Stimulated activated naive B cell treated with anti-CD40 and anti-IgM and Interleukin-4, amounts not matched to agents 10 μg/mL and 1 μg/mL and 100 μg/mL, for 72 hours (primary cell): ENCODE measurements at regions not wholly inside any gene's neighbourhood (a gene's known extent, or its start where the extent isn't known, plus 50 kb on each side); places are given as distances from the start of the nearest gene placed in this dataset.
"Not testable (repeated sequence)": the region's sequence is repeated elsewhere in the genome, so short reads cannot be mapped to it uniquely, and the experiment has no call there.

Experiments
- ATAC-seq, 2 donors: fragments of 150-1000 bp; cut with Tn5 transposase; replicated peaks; 2 replicates each; pipeline ENCODE4 v1.10.0; 2021; ENCODE audit warnings: moderate library complexity in 1 of 2
- DNase-seq: peaks from one replicate; pipeline ENCODE4 v3.0.0; 2021
- H3K27ac Mint-ChIP-seq: one replicate; pipeline ENCODE4 v1.8.0; 2022; ENCODE audit warnings: mild to moderate bottlenecking, mixed read lengths
- H3K27me3 Mint-ChIP-seq, 2 donors: one replicate each; pipeline ENCODE4 v1.8.0; 2022; ENCODE audit warnings: mixed read lengths in 2 of 2
- H3K36me3 Mint-ChIP-seq, 2 donors: one replicate each; pipeline ENCODE4 v1.8.0; 2022; ENCODE audit warnings: mixed read lengths in 2 of 2, mild to moderate bottlenecking in 1 of 2
- H3K4me1 Mint-ChIP-seq, 2 donors: one replicate each; pipeline ENCODE4 v1.8.0; 2022; ENCODE audit warnings: mixed read lengths in 2 of 2, mild to moderate bottlenecking in 1 of 2
- H3K4me3 Mint-ChIP-seq, 2 donors: one replicate each; pipeline ENCODE4 v1.8.0; 2022; ENCODE audit warnings: mild to moderate bottlenecking in 2 of 2, mixed read lengths in 2 of 2, moderate library complexity in 1 of 2
- H3K9me3 Mint-ChIP-seq, 2 donors: one replicate each; pipeline ENCODE4 v1.8.0; 2022; ENCODE audit warnings: mixed read lengths in 2 of 2, mild to moderate bottlenecking in 1 of 2

DNA sequence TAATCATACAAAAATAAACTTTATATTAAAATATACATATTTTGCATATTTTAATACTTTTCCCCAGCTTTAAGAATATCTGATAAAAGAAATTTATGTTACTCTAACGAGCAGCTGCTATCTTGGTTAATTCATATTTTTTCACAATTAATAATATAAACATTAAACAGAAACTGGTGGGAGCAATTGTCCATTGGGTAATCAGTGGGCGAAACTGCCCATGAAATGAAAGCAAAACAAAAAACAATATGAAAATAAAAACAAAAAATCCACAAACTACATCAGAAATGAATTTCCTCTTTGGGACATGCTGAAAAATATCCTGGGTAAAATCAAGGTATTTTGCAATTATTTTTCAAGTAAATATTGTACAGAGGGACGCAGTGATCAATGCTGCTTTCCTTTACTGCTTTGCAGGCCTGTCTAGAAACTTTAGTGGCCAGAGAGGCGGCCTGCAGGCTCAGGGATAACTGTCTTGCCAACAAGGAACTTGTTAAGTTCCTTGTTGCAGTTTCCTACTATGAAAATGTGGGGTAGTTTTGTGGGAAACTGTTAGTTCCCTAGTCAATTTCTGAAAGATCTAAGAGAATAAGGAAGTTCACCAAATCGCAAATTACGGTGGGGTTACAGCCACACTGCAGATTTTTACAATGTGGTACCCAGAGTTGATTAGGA lies 309.0 kb upstream of the PLGLB2 start:
- not testable (repeated sequence) for H3K9me3 Mint-ChIP-seq, ATAC-seq, H3K4me3 Mint-ChIP-seq

DNA sequence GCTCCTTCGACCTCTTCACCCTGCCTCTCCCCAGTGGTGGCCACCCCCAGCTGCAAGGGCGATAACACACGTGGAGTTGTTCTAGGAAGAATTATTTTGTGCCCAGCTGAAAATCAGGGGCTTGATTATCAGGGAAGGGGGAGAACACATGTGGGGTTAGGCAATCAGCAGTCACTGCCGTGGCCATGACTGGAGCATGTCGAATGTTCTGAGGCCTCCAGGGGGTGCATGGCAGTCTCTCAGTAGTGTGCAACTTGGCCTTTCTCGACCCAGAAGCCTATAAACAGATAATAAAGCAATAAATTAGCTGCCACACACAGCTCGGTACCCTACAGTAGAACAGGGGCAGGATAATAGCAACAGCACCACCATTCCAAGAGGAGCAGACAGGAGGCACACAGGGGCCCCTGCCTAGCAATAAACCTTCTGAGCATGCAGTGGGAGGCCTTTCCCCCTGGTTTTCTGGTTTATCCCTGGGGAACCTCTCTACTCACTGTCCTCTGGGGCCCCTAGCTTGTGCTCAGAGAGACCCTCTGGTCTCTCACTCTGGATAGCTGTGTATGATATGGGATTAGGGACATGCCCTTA lies 308.2 kb upstream of the PLGLB2 start:
- ATAC-seq, DNase-seq, H3K9me3 Mint-ChIP-seq, H3K27ac Mint-ChIP-seq, H3K4me1 Mint-ChIP-seq, H3K27me3 Mint-ChIP-seq, H3K4me3 Mint-ChIP-seq: not testable (repeated sequence)
- peaks cover 7 to 19% of the 10 kb centered on the region in 2 donors for H3K36me3 Mint-ChIP-seq

More for the DNA sequence above, 309.0 kb upstream of the PLGLB2 start:
- not testable (repeated sequence) for H3K27me3 Mint-ChIP-seq, H3K27ac Mint-ChIP-seq, H3K4me1 Mint-ChIP-seq, DNase-seq
- H3K36me3 Mint-ChIP-seq = peaks cover 3 to 15% of the 10 kb centered on the region in 2 donors

DNA sequence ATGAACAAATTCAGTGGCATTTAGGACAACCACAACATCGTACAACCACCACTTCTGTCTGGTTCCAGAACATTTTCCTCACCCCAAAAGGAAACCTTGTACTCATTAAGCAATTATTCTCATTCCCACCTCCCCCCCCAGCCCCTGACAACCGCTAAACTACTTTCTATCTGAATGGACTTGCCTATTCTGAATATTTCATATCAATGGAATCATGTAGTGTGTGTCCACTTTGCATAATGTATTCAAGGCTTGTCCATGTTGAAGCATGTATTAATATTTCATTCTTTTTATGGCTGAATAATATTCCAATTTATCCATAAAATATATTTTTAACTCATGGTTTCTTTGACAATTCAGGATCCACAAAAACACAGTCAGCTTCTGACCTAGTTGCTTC lies 307.2 kb upstream of the PLGLB2 start:
- not testable (repeated sequence) for DNase-seq, H3K9me3 Mint-ChIP-seq, H3K27me3 Mint-ChIP-seq, H3K4me3 Mint-ChIP-seq, ATAC-seq, H3K27ac Mint-ChIP-seq
- Mint-ChIP-seq H3K4me1 (peaks cover 4 to 14% of the 10 kb centered on the region in 2 donors), H3K36me3 (peaks cover 12 to 20% of the 10 kb centered on the region in 2 donors)

DNA sequence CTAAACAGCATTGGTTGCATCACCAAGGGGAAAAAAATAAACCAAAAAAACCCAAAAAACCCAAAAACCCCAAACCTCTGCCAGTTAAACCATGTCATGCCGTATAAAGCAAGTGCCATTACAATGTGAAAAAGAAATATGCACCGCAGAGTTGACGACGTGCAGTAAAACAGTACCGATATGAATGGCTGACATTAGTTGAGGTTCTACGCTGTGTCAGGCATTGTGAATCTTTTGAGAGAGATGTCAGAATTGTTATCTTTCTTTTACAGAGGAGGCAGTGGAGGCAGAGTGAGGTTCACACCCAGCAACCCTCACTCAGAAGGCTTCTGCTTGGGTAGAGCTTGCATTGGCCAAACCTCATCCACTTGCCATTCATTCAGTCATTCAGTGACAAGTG lies 306.5 kb upstream of the PLGLB2 start:
- DNase-seq, H3K4me3 Mint-ChIP-seq, H3K27ac Mint-ChIP-seq, H3K9me3 Mint-ChIP-seq, H3K27me3 Mint-ChIP-seq, ATAC-seq: not testable (repeated sequence)
- H3K36me3 Mint-ChIP-seq = peaks cover 15 to 20% of the 10 kb centered on the region in 2 donors
- peaks cover 6 to 18% of the 10 kb centered on the region in 2 donors for H3K4me1 Mint-ChIP-seq

DNA sequence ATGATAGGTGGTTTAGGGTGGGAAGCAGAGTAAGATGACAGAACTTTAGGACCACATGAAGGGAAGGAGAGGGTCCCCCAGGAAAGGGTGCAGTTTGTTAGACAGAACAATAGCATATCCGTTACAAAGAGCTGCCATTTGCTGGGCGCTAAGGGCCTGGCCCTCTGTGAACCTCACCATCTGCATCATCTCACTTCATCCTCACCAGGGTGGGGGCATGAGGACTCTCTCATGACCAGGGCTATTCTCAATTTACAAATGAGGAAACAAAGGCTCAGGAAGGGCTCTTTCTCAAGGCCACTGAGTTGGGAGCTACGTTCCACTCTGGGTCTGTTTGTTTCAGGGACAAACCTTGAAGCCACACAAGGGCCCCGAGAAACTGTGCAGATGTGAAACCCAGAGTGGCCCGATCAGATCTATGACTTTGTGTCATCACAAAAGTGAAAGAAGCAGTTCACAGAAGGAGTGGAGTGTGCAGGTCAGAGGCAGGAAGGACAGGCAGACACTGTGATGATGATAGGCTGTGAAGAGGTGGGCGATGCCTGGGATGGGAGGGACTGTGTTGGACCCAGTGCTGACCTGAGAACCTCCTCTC lies 304.8 kb upstream of the PLGLB2 start:
- Mint-ChIP-seq H3K4me1 (peaks cover 6 to 18% of the 10 kb centered on the region in 2 donors), H3K36me3 (peaks cover 11 to 16% of the 10 kb centered on the region in 2 donors)
- not testable (repeated sequence) for H3K4me3 Mint-ChIP-seq, H3K27me3 Mint-ChIP-seq, DNase-seq, H3K27ac Mint-ChIP-seq, H3K9me3 Mint-ChIP-seq
- peak; percentile 81 to 87 for ATAC-seq

DNA sequence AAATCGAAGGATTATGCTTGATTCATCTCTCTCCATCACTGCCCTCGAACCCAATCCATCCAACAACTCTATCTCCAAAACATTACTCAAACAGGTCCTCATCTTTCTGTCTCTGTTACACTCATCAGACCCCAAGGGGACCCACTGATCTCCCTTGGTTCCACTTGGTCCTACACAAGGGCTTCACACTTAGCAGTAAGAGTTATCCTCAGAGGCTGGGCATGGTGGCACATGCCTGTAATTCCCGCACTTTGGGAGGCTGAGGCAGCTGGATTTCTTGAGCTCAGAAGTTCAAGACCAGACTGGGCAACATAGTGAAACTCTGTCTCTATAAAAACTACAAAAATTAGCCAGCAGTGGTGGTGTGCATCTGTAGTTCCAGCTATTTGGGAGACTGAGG lies 302.9 kb upstream of the PLGLB2 start:
- ATAC-seq, H3K27ac Mint-ChIP-seq, H3K27me3 Mint-ChIP-seq, H3K4me3 Mint-ChIP-seq, DNase-seq, H3K9me3 Mint-ChIP-seq: not testable (repeated sequence)
- Mint-ChIP-seq H3K4me1 (peaks cover 5 to 18% of the 10 kb centered on the region in 2 donors), H3K36me3 (peaks cover 11% of the 10 kb centered on the region in 2 donors)

DNA sequence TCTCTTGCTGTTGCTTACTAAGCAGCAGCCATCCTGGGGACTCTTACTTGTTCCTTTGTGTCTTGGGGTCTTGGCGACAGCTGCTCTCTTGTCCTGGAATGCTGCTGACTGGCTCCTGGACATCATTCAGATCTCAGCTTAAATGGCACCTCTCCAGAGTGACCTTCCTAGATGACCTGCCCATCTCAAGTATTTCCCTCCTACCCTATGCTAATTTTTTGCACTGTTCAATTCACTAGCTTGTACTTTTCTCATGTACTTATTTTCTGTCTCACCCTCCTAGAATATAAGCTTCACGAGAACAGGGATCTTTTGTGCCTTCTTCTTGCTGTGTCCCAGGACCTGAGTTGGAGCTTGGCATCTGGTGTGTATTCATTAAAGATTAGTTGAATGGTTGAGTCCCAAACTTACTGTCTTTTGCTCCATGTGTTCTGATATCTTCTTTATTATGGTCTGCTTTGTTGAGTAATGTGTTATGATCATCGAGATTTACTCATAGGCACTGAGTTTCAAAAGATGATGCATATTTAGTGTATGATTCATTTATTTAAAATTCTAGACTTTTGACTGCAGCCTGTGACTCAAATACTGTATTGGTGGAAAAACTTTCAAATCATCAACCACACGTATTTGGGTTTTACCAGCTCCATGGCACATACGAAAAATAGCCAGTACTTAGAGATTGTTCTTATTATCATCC lies 302.1 kb upstream of the PLGLB2 start:
- H3K27me3 Mint-ChIP-seq, DNase-seq, H3K9me3 Mint-ChIP-seq, H3K27ac Mint-ChIP-seq, H3K4me3 Mint-ChIP-seq: not testable (repeated sequence)
- Mint-ChIP-seq H3K36me3 (peaks cover 11% of the 10 kb centered on the region in 2 donors), H3K4me1 (peaks cover 5 to 18% of the 10 kb centered on the region in 2 donors)
- peak; percentile 21 to 49 for ATAC-seq

DNA sequence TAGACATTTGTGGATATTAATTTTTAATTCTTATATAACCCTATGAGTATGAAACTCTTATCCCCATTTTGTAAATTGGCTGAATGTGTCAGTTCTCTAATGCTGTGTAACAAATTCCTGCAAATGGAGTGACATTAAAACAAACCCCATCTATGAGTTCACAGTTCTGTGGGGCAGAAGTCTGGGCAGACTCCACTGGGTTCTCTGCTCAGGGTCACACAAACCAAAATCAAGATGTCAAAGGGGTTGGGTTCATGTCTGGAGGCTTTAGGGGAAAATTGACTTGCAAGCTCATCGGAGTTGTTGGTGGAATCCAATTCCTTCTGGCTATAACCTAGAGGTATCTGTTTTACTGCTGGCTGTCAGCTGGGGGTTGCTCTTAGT lies 301.6 kb upstream of the PLGLB2 start:
- not testable (repeated sequence) for H3K9me3 Mint-ChIP-seq

DNA sequence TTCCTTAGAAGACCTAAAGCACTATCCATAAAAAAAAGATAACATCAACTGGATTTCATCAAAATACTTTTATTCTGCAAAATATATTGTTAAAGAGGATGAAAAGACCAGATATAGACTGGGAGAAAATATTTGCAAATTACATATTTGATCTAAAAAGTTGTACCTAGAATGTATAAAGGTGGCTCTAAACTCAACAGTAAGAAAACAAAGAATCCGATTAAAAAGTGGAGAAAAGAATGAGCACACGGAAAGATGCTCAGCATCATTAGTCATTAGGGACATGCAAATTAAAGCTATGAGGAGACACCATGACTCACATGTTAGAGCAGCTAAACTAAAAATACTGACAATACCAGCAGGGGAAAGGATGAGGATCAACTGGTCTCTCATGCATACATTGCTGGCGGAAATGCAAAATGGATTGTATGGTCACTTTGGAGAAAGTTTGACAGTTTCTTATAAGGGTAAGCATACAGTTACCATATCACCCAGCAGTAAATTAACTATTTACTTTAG lies 298.4 kb upstream of the PLGLB2 start:
- Mint-ChIP-seq H3K4me1 (peaks cover 5 to 17% of the 10 kb centered on the region in 2 donors), H3K36me3 (peaks cover 10 to 14% of the 10 kb centered on the region in 2 donors)
- ATAC-seq = peak in 1 of 2 donors; percentile 57
- not testable (repeated sequence) for H3K4me3 Mint-ChIP-seq, H3K9me3 Mint-ChIP-seq, H3K27ac Mint-ChIP-seq, H3K27me3 Mint-ChIP-seq, DNase-seq

More for the DNA sequence above, 301.6 kb upstream of the PLGLB2 start:
- not testable (repeated sequence) for H3K27ac Mint-ChIP-seq, DNase-seq, H3K27me3 Mint-ChIP-seq, H3K4me3 Mint-ChIP-seq
- peak; percentile 20 for ATAC-seq
- Mint-ChIP-seq H3K4me1 (peaks cover 5 to 18% of the 10 kb centered on the region in 2 donors), H3K36me3 (peaks cover 11% of the 10 kb centered on the region in 2 donors)

DNA sequence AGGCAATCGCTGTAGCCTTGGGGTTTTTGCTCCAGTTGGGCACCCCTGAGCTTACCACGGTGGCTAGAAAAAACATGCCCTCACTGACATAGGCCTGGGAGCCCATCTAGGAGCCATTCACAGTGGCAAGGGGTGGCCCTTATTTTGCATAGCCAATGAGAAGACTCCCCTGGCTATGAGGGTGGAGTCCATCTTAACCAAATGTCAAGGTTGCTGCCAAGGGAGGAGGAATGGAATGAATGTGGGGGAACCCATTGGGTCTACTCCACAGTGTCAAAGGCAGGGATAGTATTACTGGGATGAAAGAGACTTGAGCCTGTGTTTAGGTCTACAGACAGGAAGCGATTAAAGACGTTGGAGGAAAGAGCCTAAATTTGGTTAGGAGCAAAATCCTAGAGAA lies 295.7 kb upstream of the PLGLB2 start:
- H3K27me3 Mint-ChIP-seq, DNase-seq, ATAC-seq, H3K27ac Mint-ChIP-seq, H3K4me1 Mint-ChIP-seq, H3K9me3 Mint-ChIP-seq, H3K4me3 Mint-ChIP-seq, H3K36me3 Mint-ChIP-seq: not testable (repeated sequence)

DNA sequence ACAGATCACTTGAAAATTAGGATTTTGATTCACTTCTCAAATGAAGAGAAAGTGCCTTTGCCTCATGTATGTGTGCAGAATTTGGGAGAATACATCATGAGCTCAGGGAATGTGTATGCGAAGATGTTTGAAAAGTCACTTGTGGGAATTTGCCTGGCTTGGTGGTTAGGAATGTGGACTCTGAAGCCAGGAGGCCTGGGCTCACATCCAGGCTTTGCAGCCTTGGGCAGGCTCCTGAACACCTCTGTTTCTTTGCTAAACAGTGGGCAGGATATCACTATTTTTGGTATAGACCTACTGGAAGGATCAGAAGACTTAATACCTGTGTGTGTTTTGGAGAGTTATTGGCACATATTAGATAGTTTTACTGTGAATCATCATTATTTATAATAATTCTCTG lies 295.0 kb upstream of the PLGLB2 start:
- DNase-seq, H3K27ac Mint-ChIP-seq, H3K4me3 Mint-ChIP-seq: not testable (repeated sequence)

DNA sequence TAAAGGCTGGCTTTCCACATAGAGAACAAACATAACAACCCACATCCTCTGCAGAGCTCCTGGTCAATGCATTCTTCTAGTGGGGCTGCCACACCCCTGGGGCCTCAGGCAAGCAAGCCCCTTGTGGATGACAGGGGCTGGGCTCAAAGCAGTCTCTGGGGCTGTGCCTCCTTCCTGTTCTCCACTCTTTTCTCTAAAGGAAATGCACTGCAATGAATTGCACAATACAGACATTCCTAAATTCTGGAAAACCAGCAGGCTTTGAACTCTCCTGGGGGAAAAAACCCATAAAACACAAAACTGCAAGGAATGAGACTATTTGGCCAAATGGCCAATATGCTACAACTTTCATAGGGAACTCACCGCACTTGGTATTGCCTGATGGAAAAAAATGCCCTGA lies 293.9 kb upstream of the PLGLB2 start:
- not testable (repeated sequence) for ATAC-seq, H3K4me1 Mint-ChIP-seq, H3K9me3 Mint-ChIP-seq, H3K27ac Mint-ChIP-seq, H3K4me3 Mint-ChIP-seq, DNase-seq, H3K27me3 Mint-ChIP-seq
- peaks cover 11 to 13% of the 10 kb centered on the region in 2 donors for H3K36me3 Mint-ChIP-seq

More for the DNA sequence above, 295.0 kb upstream of the PLGLB2 start:
- not testable (repeated sequence) for H3K36me3 Mint-ChIP-seq, ATAC-seq, H3K4me1 Mint-ChIP-seq, H3K27me3 Mint-ChIP-seq, H3K9me3 Mint-ChIP-seq

DNA sequence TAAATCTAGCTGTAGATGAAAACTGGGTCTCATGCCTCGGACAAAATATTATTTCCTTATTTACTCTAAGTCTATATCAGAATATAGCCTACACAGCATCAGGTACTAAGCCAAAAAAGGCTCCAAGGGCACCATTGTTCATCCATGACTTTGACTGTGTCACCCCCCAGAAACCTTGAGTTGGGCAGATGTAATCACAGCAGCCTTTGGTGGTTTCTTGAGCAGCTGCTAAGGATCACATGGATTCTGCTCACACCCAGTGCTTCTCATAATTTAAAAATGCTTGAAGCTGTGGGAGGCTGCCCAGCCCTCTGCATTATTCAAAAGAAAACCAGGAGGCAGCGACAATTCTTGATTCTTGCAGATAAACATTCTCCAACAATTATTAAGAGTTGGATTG lies 293.5 kb upstream of the PLGLB2 start:
- H3K27me3 Mint-ChIP-seq, ATAC-seq, H3K4me3 Mint-ChIP-seq, DNase-seq, H3K4me1 Mint-ChIP-seq, H3K9me3 Mint-ChIP-seq, H3K27ac Mint-ChIP-seq: not testable (repeated sequence)
- H3K36me3 Mint-ChIP-seq = peaks cover 11 to 13% of the 10 kb centered on the region in 2 donors

DNA sequence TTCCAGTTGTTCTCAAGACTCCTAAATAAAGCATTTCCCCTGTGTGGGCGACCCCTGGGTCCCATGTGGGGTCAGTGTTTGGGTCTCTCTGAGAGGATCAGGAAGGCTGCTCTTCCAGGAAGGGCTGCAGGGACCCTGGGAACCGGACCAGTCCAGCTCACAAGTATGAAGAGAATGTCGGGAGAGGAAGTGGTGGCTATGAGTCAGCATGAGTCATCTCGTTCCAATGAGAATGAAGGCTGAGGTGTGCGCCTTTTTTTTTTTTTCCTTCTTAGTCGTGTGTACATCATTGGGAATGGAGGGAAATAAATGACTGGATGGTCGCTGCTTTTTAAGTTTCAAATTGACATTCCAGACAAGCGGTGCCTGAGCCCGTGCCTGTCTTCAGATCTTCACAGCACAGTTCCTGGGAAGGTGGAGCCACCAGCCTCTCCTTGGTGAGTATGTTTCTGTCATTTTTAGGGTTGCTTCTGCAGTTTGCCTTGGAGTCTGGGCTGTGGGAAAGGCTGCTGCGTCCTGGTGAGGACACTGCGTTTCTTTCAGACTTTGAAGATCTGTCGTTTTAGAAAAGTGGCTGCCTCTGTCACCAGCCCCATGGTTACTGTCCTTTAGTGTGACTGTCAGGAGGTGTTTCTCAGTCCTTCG lies 292.6 kb upstream of the PLGLB2 start:
- peak overlapping the region; percentile 59 to 66 for H3K4me3 Mint-ChIP-seq
- H3K9me3 Mint-ChIP-seq, H3K27ac Mint-ChIP-seq, H3K27me3 Mint-ChIP-seq, DNase-seq, H3K4me1 Mint-ChIP-seq: not testable (repeated sequence)
- peaks cover 11 to 13% of the 10 kb centered on the region in 2 donors for H3K36me3 Mint-ChIP-seq
- ATAC-seq = peak; percentile 33 to 47
